ENCODE measurements at regions not wholly inside any gene's neighbourhood (a gene's known extent, or its start where the extent isn't known, plus 50 kb on each side); places are given as distances from the start of the nearest gene placed in this dataset.

DNA sequence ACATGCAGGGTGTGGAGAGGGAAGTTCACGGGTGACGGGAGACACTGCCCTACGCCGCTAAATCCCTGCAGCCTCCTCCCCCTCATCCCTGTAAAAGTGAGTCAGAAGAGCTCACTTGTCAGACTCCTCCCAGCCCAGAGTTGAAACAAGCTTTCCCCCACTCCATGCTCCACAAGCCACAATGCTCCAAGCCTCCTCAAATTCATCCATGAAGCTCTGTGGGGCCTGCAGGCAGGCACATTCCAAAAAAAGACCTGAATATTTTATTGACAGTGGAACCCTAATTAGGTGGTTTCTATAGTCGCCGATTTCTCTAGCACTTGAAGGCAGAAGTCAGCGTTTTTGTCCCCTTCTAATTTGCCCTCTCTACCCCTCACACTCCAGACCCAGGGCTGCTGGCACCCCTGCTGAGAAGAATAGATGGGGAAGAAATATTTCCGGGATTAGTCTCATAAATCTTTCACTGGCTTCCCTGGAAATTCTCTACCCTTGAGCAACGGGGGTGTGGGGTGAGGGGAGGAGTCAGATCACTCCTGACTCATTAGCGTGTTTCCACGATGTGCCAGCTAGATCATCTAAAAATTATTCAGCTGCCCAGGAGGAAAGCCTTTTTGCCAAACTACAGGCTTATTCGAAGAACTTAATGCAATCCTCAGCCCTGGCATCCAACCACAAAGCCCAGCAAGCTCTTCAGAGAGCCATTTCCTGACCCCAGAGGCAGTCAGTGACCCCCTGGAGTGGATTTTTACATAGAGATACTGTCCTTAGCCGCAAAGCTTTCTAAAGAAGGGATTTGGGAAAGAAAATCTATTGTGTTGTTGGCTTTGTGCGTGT, 97.1 kb downstream of the ENC1 start:
- DNase-seq (ENCODE audit: low spot score), result no peak

DNA sequence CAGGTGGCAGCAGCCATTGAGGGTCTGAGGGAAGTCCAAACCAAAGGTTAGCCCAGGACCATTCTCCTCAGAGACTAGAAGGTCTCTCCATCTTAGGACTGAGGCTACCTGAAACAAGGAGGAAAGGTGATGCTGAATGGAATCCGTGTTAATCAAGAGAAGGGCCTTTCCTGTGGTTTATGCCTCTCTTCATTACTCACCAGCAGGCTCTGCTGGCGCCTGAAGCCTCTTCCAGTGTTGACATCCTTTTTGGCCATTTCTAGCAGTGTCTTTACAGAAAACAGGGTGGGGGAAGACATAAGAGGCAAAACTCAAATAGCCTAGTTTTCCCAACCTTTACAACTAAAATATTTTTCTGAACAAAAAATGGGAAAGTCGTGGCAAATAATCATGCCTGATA, 98.0 kb downstream of the ENC1 start:
- DNase-seq (ENCODE audit: low spot score), result no peak
- TF ChIP-seq, protein P1, sequence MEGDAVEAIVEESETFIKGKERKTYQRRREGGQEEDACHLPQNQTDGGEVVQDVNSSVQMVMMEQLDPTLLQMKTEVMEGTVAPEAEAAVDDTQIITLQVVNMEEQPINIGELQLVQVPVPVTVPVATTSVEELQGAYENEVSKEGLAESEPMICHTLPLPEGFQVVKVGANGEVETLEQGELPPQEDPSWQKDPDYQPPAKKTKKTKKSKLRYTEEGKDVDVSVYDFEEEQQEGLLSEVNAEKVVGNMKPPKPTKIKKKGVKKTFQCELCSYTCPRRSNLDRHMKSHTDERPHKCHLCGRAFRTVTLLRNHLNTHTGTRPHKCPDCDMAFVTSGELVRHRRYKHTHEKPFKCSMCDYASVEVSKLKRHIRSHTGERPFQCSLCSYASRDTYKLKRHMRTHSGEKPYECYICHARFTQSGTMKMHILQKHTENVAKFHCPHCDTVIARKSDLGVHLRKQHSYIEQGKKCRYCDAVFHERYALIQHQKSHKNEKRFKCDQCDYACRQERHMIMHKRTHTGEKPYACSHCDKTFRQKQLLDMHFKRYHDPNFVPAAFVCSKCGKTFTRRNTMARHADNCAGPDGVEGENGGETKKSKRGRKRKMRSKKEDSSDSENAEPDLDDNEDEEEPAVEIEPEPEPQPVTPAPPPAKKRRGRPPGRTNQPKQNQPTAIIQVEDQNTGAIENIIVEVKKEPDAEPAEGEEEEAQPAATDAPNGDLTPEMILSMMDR (IDR thresholded peaks at IDR 0.05; ENCODE audit: extremely low read depth, missing control alignments), result no peak

More for the DNA sequence above, 97.1 kb downstream of the ENC1 start:
- TF ChIP-seq, protein P1 (IDR thresholded peaks at IDR 0.05; ENCODE audit: extremely low read depth, missing control alignments), result no peak

DNA sequence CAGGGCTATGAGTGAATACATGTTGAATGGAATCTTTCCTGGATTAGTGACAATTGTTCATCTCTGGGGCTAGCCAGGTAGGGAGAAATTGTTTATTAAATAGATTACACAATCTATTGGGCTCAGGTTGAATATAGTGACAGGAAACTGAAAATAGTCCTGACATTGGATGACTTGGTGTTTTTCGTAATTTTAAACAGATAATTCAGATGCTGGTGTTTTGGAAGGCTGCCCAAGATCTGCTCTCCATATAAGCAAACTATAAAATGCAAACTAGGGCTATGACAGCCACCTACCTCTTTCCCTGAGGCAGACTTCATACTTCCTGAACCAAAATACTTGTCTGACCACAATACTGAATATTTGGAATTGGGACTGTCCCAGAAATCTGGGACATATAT, 99.1 kb downstream of the ENC1 start:
- TF ChIP-seq, protein P1 (IDR thresholded peaks at IDR 0.05; ENCODE audit: extremely low read depth, missing control alignments), result no peak
- DNase-seq (ENCODE audit: low spot score), result no peak

- no peak for DNase-seq (ENCODE audit: low spot score)
- TF ChIP-seq, protein P1 (IDR thresholded peaks at IDR 0.05; ENCODE audit: extremely low read depth, missing control alignments), result no peak
These were observed 99.9 kb downstream of the ENC1 start for GRCh38 chr5:74540622-74541021.

- DNase-seq (ENCODE audit: low spot score), result no peak
- TF ChIP-seq, protein P1 (IDR thresholded peaks at IDR 0.05; ENCODE audit: extremely low read depth, missing control alignments), result no peak
These were observed 100.5 kb downstream of the ENC1 start for GRCh38 chr5:74539986-74540385.

DNA sequence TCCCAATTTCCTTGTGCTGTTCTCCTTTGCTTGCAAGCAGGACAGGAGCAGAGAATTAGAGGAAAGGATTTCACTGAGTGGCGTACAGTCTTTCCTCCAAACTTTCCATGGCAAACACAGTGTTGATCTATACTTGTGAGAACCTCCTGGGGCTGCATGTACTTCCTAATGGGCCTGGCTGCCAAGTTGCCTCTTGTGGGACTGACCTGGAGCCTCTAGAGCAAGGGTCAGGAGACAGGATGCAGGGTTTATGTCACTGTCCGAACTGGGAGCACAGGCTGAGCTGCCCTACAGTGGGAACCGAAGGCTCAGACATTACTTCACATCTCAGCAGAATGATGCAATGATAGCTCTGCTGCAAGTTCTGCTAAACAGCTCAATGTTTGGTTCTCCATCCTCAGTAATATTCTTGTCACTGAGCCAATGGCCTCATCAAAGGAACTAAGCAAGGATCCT, 102.3 kb downstream of the ENC1 start:
- no peak for DNase-seq (ENCODE audit: low spot score)
- TF ChIP-seq, protein P1 (IDR thresholded peaks at IDR 0.05; ENCODE audit: extremely low read depth, missing control alignments), result no peak

DNA sequence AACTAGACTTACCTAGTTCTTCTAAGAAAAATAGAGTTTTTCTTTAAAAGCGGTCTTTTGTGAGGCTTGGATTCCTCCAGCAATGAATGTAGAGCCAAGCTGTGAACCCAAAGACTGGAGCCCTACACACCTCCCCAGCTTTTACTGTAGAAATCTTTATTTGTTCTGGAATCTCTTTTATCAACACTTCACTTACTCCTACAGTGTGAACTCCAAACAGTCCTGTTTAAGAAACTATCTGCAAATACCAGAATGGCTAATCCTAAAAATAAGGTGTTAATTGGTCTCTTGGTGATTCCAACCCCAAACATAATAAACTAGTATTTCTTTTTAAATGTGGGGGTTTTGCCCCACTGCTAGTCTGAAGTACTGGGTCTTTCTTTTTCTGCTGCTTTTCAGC, 103.9 kb downstream of the ENC1 start:
- no peak for DNase-seq (ENCODE audit: low spot score)
- TF ChIP-seq, protein P1 (IDR thresholded peaks at IDR 0.05; ENCODE audit: extremely low read depth, missing control alignments), result no peak

All from GM20000 (cell line).